NT2/D1 (cell line): ENCODE measurements at regions not wholly inside any gene's neighbourhood (a gene's known extent, or its start where the extent isn't known, plus 50 kb on each side); places are given as distances from the start of the nearest gene placed in this dataset.

Experiments
- SUZ12 ChIP-seq: IDR thresholded peaks from 2 replicates; pipeline ENCODE4 v1.6.1; 2011; ENCODE audit not compliant: insufficient read length, insufficient read depth; ENCODE audit errors: extremely low read depth
- YY1 ChIP-seq: IDR thresholded peaks from 2 replicates; pipeline ENCODE4 v1.6.1; 2011; ENCODE audit not compliant: insufficient read length, insufficient read depth
- ZNF274 ChIP-seq: IDR thresholded peaks from 2 replicates; pipeline ENCODE4 v1.6.1; 2011; ENCODE audit warnings: mild to moderate bottlenecking, low read depth, low read length

GRCh38 chr10:24149640-24150039 is 59.3 kb upstream of the KIAA1217 start:
- TF ChIP-seq YY1 (no peak), ZNF274 (no peak), SUZ12 (no peak)
